NCI-H2227 treated with DMSO at 0.1 percent for 48 hours (cell line): ENCODE measurements at regions not wholly inside any gene's neighbourhood (a gene's known extent, or its start where the extent isn't known, plus 50 kb on each side); places are given as distances from the start of the nearest gene placed in this dataset.
"Not testable (repeated sequence)": the region's sequence is repeated elsewhere in the genome, so short reads cannot be mapped to it uniquely, and the experiment has no call there.

Experiments
- DNase-seq: peaks from one replicate; lab custom pipeline; 2025; lab: John Stamatoyannopoulos, UW

- DNase-seq, result no peak
Measured at GRCh38 chr1:222865718-222866117, 50.9 kb downstream of the DISP1 start.

- no peak for DNase-seq
Measured at GRCh38 chr1:222867316-222867715, 52.5 kb downstream of the DISP1 start.

- DNase-seq, result no peak
Measured at GRCh38 chr1:222876182-222876581, 61.3 kb downstream of the DISP1 start.

- no peak for DNase-seq
Measured at GRCh38 chr1:222877854-222878253, 63.0 kb downstream of the DISP1 start.

- DNase-seq, result no peak
Measured at GRCh38 chr1:222880587-222880986, 65.7 kb downstream of the DISP1 start.

- DNase-seq, result no peak
Measured at GRCh38 chr1:222886194-222886854, 71.5 kb downstream of the DISP1 start.

GRCh38 chr1:222886878-222887351 lies 72.1 kb downstream of the DISP1 start:
- no peak for DNase-seq

- no peak for DNase-seq
Measured at GRCh38 chr1:222889440-222889839, 74.6 kb downstream of the DISP1 start.

GRCh38 chr1:222890716-222891115 lies 75.9 kb downstream of the DISP1 start:
- no peak for DNase-seq

GRCh38 chr1:222891578-222891977 lies 76.7 kb downstream of the DISP1 start:
- no peak for DNase-seq

- no peak for DNase-seq
Measured at GRCh38 chr1:222892137-222892769, 77.4 kb downstream of the DISP1 start.

- DNase-seq, result no peak
Measured at GRCh38 chr1:222893255-222893654, 78.4 kb downstream of the DISP1 start.

- no peak for DNase-seq
Measured at GRCh38 chr1:222894331-222894730, 79.5 kb downstream of the DISP1 start.

- no peak for DNase-seq
Measured at GRCh38 chr1:222896630-222897526, 82.0 kb downstream of the DISP1 start.

- no peak for DNase-seq
Measured at GRCh38 chr1:222897527-222898190, 82.8 kb downstream of the DISP1 start.

GRCh38 chr1:222898191-222898527 lies 83.3 kb downstream of the DISP1 start:
- no peak for DNase-seq

GRCh38 chr1:222899471-222899870 lies 84.6 kb downstream of the DISP1 start:
- DNase-seq, result no peak

- no peak for DNase-seq
Measured at GRCh38 chr1:222904451-222904850, 89.6 kb downstream of the DISP1 start.

- no peak for DNase-seq
Measured at GRCh38 chr1:222905151-222905550, 90.3 kb downstream of the DISP1 start.

- DNase-seq, result not testable (repeated sequence)
Measured at GRCh38 chr1:222906271-222906739, 91.5 kb downstream of the DISP1 start.

- no peak for DNase-seq
Measured at GRCh38 chr1:222909586-222909985, 94.7 kb downstream of the DISP1 start.

GRCh38 chr1:222910699-222911098 lies 95.9 kb downstream of the DISP1 start:
- no peak for DNase-seq
